ENCODE measurements at regions not wholly inside any gene's neighbourhood (a gene's known extent, or its start where the extent isn't known, plus 50 kb on each side); places are given as distances from the start of the nearest gene placed in this dataset.

GRCh38 chr2:120430957-120431356, 85.0 kb downstream of the INHBB start:
- TF ChIP-seq CTCF (IDR thresholded peaks at IDR 0.05; ENCODE audit: low read length) (no peak), EZH2 (IDR thresholded peaks at IDR 0.05; ENCODE audit: borderline replicate concordance, low read length) (no peak)

Data from OCI-LY1 (cell line).